ENCODE measurements at regions not wholly inside any gene's neighbourhood (a gene's known extent, or its start where the extent isn't known, plus 50 kb on each side); places are given as distances from the start of the nearest gene placed in this dataset.

- Histone ChIP-seq H4K20me1 (ENCODE audit: low read depth, low read length) (no peaks in the 10 kb centered on the region), H2AFZ (ENCODE audit: low read depth, low read length, severe bottlenecking) (no peak overlapping the region), H3K27me3 (ENCODE audit: low read length) (no peaks in the 10 kb centered on the region), H3K4me2 (ENCODE audit: low read depth, low read length, poor library complexity, severe bottlenecking) (no peak overlapping the region), H3K36me3 (ENCODE audit: low read length) (no peaks in the 10 kb centered on the region), H3F3A (ENCODE audit: insufficient read depth) (no peaks in the 10 kb centered on the region), H3K27ac (ENCODE audit: low read depth, low read length) (no peak overlapping the region), H3K9me3 (ENCODE audit: insufficient read depth, low read length) (peaks cover 19% of the 10 kb centered on the region; the same call in 1 of the 2 replicates), H3K9me2 (replicated peaks; ENCODE audit: insufficient read depth, low read length) (no peaks in the 10 kb centered on the region), H3K9ac (ENCODE audit: low read length) (no peak overlapping the region), H3K79me2 (ENCODE audit: insufficient read depth, low read length) (no peaks in the 10 kb centered on the region), H3K4me3 (ENCODE audit: insufficient read depth, low read length, poor library complexity, severe bottlenecking) (no peak overlapping the region)
- no peak for TF ChIP-seq EZH2phosphoT487 (conservative IDR thresholded peaks at IDR 0.05; ENCODE audit: low read length)
- no peak for TF ChIP-seq CTCF (IDR thresholded peaks at IDR 0.05; ENCODE audit: insufficient read depth, low read length, poor library complexity, severe bottlenecking)
Measured at GRCh38 chr1:239982762-239983161, 108.9 kb upstream of the FMN2 start.

- H3K9me3 ChIP-seq (ENCODE audit: insufficient read depth, low read length): peaks cover 16% of the 10 kb centered on the region; the same call in 1 of the 2 replicates
- no peaks in the 10 kb centered on the region for H3K9me2 ChIP-seq (replicated peaks; ENCODE audit: insufficient read depth, low read length)
- no peak overlapping the region for H2AFZ ChIP-seq (ENCODE audit: low read depth, low read length, severe bottlenecking)
- no peak overlapping the region for H3K4me3 ChIP-seq (ENCODE audit: insufficient read depth, low read length, poor library complexity, severe bottlenecking)
- no peaks in the 10 kb centered on the region for H3F3A ChIP-seq (ENCODE audit: insufficient read depth)
- no peaks in the 10 kb centered on the region for H3K79me2 ChIP-seq (ENCODE audit: insufficient read depth, low read length)
- no peaks in the 10 kb centered on the region for H4K20me1 ChIP-seq (ENCODE audit: low read depth, low read length)
- H3K9ac ChIP-seq (ENCODE audit: low read length): no peak overlapping the region
- H3K27ac ChIP-seq (ENCODE audit: low read depth, low read length): no peak overlapping the region
- no peaks in the 10 kb centered on the region for H3K36me3 ChIP-seq (ENCODE audit: low read length)
- no peak overlapping the region for H3K4me2 ChIP-seq (ENCODE audit: low read depth, low read length, poor library complexity, severe bottlenecking)
- no peaks in the 10 kb centered on the region for H3K27me3 ChIP-seq (ENCODE audit: low read length)
- TF ChIP-seq CTCF (IDR thresholded peaks at IDR 0.05; ENCODE audit: insufficient read depth, low read length, poor library complexity, severe bottlenecking) (no peak), EZH2phosphoT487 (conservative IDR thresholded peaks at IDR 0.05; ENCODE audit: low read length) (no peak)
Measured at GRCh38 chr1:239985044-239985443, 106.6 kb upstream of the FMN2 start.

GRCh38 chr1:239987103-239987745 lies 104.5 kb upstream of the FMN2 start:
- no peak overlapping the region for H3K9ac ChIP-seq (ENCODE audit: low read length)
- no peak overlapping the region for H3K4me2 ChIP-seq (ENCODE audit: low read depth, low read length, poor library complexity, severe bottlenecking)
- no peaks in the 10 kb centered on the region for H3F3A ChIP-seq (ENCODE audit: insufficient read depth)
- no peak overlapping the region for H2AFZ ChIP-seq (ENCODE audit: low read depth, low read length, severe bottlenecking)
- TF ChIP-seq CTCF (IDR thresholded peaks at IDR 0.05; ENCODE audit: insufficient read depth, low read length, poor library complexity, severe bottlenecking) (peak; percentile 49), EZH2phosphoT487 (conservative IDR thresholded peaks at IDR 0.05; ENCODE audit: low read length) (no peak)
- no peak overlapping the region for H3K4me3 ChIP-seq (ENCODE audit: insufficient read depth, low read length, poor library complexity, severe bottlenecking)
- H3K79me2 ChIP-seq (ENCODE audit: insufficient read depth, low read length): no peaks in the 10 kb centered on the region
- H3K27me3 ChIP-seq (ENCODE audit: low read length): no peaks in the 10 kb centered on the region
- no peaks in the 10 kb centered on the region; the same call in 1 of the 2 replicates for H3K9me2 ChIP-seq (replicated peaks; ENCODE audit: insufficient read depth, low read length)
- H3K36me3 ChIP-seq (ENCODE audit: low read length): no peaks in the 10 kb centered on the region
- no peak overlapping the region for H3K27ac ChIP-seq (ENCODE audit: low read depth, low read length)
- H4K20me1 ChIP-seq (ENCODE audit: low read depth, low read length): no peaks in the 10 kb centered on the region
- H3K9me3 ChIP-seq (ENCODE audit: insufficient read depth, low read length): peaks cover 16% of the 10 kb centered on the region; the same call in 1 of the 2 replicates
